Kidney (tissue), 13 donors: ENCODE measurements at regions not wholly inside any gene's neighbourhood (a gene's known extent, or its start where the extent isn't known, plus 50 kb on each side); places are given as distances from the start of the nearest gene placed in this dataset.

Experiments used
- DNase-seq, 5 donors: peaks; one replicate each; pipeline ENCODE4 v3.0.0-alpha.2; 2013 to 2020
- FAIRE-seq: peaks from 2 replicates; lab custom pipeline; 2012; peaks lifted over from hg19 to GRCh38; lab: Jason Lieb, UNC
- H3K27ac ChIP-seq, 2 donors: one replicate each; pipeline ENCODE4 v1.7.0; 2013; ENCODE audit warnings: low read depth in 2 of 2, low read length in 2 of 2, inconsistent platforms in 1 of 2
- H3K27me3 ChIP-seq: one replicate; pipeline ENCODE4 v1.7.1; 2013; ENCODE audit warnings: low read length, inconsistent platforms; ENCODE audit not compliant: control insufficient read depth, insufficient read depth
- H3K36me3 ChIP-seq, 3 donors: one replicate each; pipeline versions ENCODE4 v1.7.0 to v1.7.1; 2013; ENCODE audit warnings: low read length in 3 of 3, control low read depth in 1 of 3, inconsistent platforms in 1 of 3; ENCODE audit not compliant: insufficient read depth in 3 of 3, control insufficient read depth in 2 of 3
- H3K4me1 ChIP-seq, 3 donors: one replicate each; pipeline versions ENCODE4 v1.7.0 to v1.7.1; 2013; ENCODE audit warnings: low read length in 3 of 3, inconsistent platforms in 1 of 3, low read depth in 1 of 3; ENCODE audit not compliant: control insufficient read depth in 2 of 3, insufficient read depth in 2 of 3
- H3K4me3 ChIP-seq, 3 donors: one replicate each; pipeline versions ENCODE4 v1.7.0 to v1.8.1; 2013; ENCODE audit warnings: low read length in 3 of 3, control low read depth in 1 of 3, inconsistent platforms in 1 of 3
- H3K9ac ChIP-seq, 3 donors: one replicate each; pipeline versions ENCODE4 v1.7.0 to v1.7.1; 2013; ENCODE audit warnings: low read length in 3 of 3, control low read depth in 1 of 3, inconsistent platforms in 1 of 3
- H3K9me3 ChIP-seq, 3 donors: one replicate each; pipeline versions ENCODE4 v1.7.0 to v1.7.1; 2013; ENCODE audit warnings: low read length in 3 of 3, control low read depth in 1 of 3, inconsistent platforms in 1 of 3; ENCODE audit not compliant: control insufficient read depth in 2 of 3, insufficient read depth in 1 of 3
- intact Hi-C: fragments of 100-400 bp; cut with DNase I; formaldehyde crosslinking; loops from one replicate; pipeline ENCODE4 v1.11.1; 2022
- TF ChIP-seq, protein P1 (sequence below): IDR thresholded peaks from 3 replicates; pipeline ENCODE4 v1.5.1; 2012; ENCODE audit warnings: mild to moderate bottlenecking, moderate library complexity, borderline replicate concordance; ENCODE audit not compliant: insufficient read depth; ENCODE audit errors: extremely low read depth
- donor health status: control.
- donor health status: control.
- donor health status: control.
- donor health status: control.
- donor health status: control.
- donor health status: DM: yes; HTN: yes; CAD: no.
- donor health status: Normal renal cell carcinoma (clear cell type).

DNA sequence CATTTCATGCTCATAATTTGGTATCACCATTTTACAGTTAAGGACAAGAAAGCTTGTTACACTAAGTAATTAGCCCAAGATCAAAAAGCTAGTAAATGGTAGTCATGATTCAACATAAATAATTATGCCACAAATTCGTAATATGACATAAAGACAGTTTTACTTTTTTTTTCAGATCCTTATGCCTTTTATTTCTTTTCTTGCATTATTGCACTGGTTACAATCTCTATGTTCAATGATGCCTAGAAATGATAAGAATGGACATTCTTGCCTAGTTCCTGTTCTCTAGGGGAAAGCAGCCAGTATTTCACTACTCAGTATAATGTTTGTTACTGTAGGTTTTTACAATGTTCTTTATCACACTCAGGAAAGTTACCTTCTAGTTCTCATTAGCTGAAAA, 106.4 kb upstream of the ARHGAP5 start:
- Histone ChIP-seq H3K36me3 (no peaks in the 10 kb centered on the region), H3K27ac (peak overlapping the region in 1 of 2 donors; percentile 59), H3K4me3 (no peak overlapping the region), H3K9me3 (peaks cover 0 to 18% (median 0%) of the 10 kb centered on the region in 3 donors), H3K27me3 (no peaks in the 10 kb centered on the region), H3K9ac (no peak overlapping the region), H3K4me1 (peaks cover 2 to 30% (median 26%) of the 10 kb centered on the region in 3 donors)
- FAIRE-seq (no peak), DNase-seq (no peak)
- intact Hi-C loops = no loop called here
- TF ChIP-seq, protein P1, sequence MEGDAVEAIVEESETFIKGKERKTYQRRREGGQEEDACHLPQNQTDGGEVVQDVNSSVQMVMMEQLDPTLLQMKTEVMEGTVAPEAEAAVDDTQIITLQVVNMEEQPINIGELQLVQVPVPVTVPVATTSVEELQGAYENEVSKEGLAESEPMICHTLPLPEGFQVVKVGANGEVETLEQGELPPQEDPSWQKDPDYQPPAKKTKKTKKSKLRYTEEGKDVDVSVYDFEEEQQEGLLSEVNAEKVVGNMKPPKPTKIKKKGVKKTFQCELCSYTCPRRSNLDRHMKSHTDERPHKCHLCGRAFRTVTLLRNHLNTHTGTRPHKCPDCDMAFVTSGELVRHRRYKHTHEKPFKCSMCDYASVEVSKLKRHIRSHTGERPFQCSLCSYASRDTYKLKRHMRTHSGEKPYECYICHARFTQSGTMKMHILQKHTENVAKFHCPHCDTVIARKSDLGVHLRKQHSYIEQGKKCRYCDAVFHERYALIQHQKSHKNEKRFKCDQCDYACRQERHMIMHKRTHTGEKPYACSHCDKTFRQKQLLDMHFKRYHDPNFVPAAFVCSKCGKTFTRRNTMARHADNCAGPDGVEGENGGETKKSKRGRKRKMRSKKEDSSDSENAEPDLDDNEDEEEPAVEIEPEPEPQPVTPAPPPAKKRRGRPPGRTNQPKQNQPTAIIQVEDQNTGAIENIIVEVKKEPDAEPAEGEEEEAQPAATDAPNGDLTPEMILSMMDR = no peak

GRCh38 chr14:31971612-31972011, 105.5 kb upstream of the ARHGAP5 start:
- Histone ChIP-seq H3K27ac (no peak overlapping the region), H3K4me3 (no peak overlapping the region), H3K9me3 (peaks cover 0 to 18% (median 0%) of the 10 kb centered on the region in 3 donors), H3K4me1 (peaks cover 2 to 22% (median 20%) of the 10 kb centered on the region in 3 donors), H3K9ac (no peak overlapping the region), H3K27me3 (no peaks in the 10 kb centered on the region), H3K36me3 (no peaks in the 10 kb centered on the region)
- TF ChIP-seq, protein P1 = no peak
- FAIRE-seq (no peak), DNase-seq (no peak)
- intact Hi-C loops = no loop called here

DNA sequence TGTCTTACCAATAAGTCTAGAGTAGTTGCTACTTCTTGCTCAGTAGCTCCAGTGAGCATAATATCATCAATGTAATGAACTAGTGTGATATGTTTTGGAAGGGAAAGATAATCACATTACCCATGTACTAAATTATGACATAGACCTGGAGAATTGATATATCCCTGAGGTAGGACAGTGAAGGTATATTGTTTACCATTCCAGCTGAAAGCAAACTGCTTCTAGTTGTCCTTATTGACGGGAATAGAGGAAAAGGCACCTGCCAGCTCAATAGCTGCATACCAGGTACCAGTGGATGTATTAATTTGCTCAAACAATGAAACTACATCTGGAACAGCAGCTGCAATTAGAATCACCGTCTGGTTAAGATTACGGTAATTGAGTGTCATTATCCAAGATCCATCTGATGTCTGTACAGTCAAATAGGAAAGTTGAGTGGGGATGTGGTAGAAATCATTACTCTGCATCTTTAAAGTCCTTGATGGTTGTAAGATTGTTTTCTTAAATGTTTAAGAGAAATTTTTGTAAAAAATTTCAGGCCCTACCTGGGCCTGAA, 100.0 kb upstream of the ARHGAP5 start:
- FAIRE-seq = no peak

More for the DNA sequence above, 100.0 kb upstream of the ARHGAP5 start:
- no peak for DNase-seq
- intact Hi-C loops = no loop called here
- Histone ChIP-seq H3K9me3 (peaks cover 0 to 8% (median 0%) of the 10 kb centered on the region in 3 donors), H3K9ac (no peak overlapping the region), H3K27ac (no peak overlapping the region), H3K36me3 (no peaks in the 10 kb centered on the region), H3K4me3 (no peak overlapping the region), H3K4me1 (no peaks in the 10 kb centered on the region), H3K27me3 (no peaks in the 10 kb centered on the region)
- TF ChIP-seq, protein P1 = no peak
